RCC 7860 (cell line): ENCODE measurements at regions not wholly inside any gene's neighbourhood (a gene's known extent, or its start where the extent isn't known, plus 50 kb on each side); places are given as distances from the start of the nearest gene placed in this dataset.

Experiments used
- DNase-seq: peaks from one replicate; pipeline ENCODE4 v3.0.0-alpha.2; 2015; ENCODE audit warnings: low spot score
- FAIRE-seq: peaks from 2 replicates; lab custom pipeline; 2012; peaks lifted over from hg19 to GRCh38; lab: Jason Lieb, UNC

DNA sequence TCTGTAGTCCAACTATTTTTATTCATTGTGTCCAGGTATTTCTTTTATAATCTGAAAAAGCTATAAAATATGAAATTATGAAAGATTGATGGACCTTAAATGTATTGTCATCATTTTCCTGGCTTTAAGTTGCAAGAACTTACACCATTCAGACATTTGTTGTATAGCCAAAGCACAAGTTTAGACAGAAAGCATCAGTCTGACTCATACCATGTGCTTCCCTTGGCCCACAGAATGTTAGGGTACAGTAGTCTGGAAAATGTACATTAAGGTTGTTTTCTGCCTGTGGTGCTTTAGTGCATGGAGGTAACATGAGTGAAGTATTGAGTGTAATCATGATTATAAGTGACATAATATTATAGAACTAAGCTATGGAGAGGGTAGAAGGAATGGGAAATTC lies 1002.5 kb downstream of the BCL11B start:
- FAIRE-seq = no peak
- no peak for DNase-seq

GRCh38 chr14:98270201-98270600 lies 1001.8 kb downstream of the BCL11B start:
- no peak for FAIRE-seq
- no peak for DNase-seq

DNA sequence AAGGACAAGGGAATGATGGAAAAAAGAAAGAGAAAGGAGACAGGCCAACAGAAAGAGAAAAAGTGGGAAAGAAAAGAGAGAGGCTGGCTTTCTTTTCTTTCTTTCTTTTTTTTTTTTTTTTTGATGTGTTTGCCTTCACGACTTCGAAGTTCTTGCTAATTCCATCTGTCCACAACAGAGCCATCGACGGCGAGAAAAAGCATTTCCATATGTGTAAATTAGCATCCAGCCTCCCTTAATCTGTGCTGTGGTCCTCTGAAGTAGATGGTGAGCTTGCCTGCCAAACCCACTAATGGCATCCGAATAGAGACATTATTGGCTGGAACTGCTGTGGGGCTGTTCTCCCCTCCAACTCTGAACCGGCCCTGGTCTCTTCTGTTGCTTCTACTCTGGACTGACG lies 997.4 kb downstream of the BCL11B start:
- DNase-seq = no peak
- FAIRE-seq = no peak

DNA sequence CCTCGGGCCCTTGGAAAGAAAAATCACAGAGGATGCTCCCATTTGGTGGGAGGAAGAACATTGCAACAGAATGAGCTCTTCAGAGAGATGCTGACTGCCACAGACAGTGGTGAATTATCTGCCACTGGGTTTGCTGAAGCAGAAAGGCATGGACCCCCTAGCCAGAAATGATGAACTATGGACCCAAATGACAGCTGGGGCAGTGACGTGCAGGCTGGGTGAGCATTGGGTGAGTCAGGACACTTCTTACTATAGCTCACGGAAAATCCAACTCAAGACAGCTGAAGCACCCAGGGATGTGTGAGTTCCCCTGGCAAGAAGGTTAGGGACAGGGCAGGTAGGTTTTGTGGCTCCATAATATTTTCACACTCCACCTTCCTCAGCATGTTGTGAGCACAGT lies 993.2 kb downstream of the BCL11B start:
- FAIRE-seq (no peak), DNase-seq (peak; percentile 33)

GRCh38 chr14:98280436-98280835 lies 991.6 kb downstream of the BCL11B start:
- no peak for DNase-seq
- FAIRE-seq = no peak

- DNase-seq (no peak), FAIRE-seq (no peak)
Measured at GRCh38 chr14:98288825-98289224, 983.2 kb downstream of the BCL11B start.

- DNase-seq (peak; percentile 46), FAIRE-seq (peak; percentile 84)
Measured at GRCh38 chr14:98290596-98290995, 981.4 kb downstream of the BCL11B start.

DNA sequence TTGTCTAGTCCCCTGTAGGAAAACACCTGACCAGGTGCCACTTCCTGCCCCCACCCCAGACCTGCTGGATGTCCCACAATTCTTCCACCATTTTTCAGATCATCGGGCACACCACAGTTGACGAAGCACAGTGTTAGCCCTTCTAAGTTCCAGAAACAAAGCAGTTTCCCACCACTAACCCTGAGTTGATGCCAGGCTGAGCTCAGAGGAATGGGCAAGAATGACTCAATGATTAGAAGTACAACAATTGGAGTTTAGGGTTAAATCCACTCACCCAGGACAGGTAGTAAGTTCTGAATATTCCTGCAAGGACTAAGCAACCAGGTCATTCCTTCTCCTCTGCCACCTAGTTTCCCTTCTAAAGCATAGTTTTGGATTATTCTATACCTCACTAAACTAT lies 979.8 kb downstream of the BCL11B start:
- FAIRE-seq (no peak), DNase-seq (no peak)

DNA sequence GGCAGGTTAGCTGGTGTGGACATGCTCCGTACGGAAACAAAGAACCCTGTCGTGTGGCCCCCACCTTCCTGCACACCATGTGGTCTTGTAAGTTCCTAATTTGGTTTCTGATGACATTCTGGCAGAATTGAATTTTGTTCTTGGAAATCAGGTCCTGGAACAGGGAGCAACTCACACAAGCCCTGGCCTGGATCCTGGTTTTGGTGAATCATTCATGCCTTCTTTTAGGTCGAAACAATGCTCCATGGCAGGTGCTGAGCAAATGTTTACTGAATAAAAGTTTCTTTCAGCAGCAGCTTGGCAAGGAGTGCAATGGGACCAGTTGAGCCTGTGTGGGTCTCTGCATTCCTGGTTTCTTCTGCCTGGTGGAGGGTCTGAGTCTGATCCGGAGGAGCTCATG lies 978.4 kb downstream of the BCL11B start:
- no peak for DNase-seq
- no peak for FAIRE-seq

- DNase-seq (no peak), FAIRE-seq (no peak)
Measured at GRCh38 chr14:98296895-98297294, 975.1 kb downstream of the BCL11B start.

DNA sequence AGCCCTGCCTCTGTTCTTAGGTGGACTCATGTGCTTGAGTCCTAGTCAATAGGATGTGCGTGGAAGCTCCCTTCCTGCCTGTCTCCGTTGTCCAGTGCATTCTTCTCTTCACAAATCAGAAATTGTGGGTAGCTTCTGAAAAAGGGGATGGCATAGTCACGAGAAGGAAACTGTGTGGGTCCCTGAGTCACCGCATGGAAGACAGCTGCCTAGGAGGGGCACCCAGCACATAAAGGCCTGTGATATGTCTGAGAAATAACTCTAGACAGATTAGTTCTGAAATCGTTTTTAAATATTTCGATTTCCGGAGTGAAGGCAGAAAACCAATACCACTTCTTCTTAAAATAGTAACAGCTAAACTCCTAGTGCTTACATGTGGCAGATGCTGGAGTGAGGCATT lies 974.4 kb downstream of the BCL11B start:
- DNase-seq = no peak
- FAIRE-seq = no peak

GRCh38 chr14:98298481-98299244 lies 973.3 kb downstream of the BCL11B start:
- FAIRE-seq (no peak), DNase-seq (no peak)

DNA sequence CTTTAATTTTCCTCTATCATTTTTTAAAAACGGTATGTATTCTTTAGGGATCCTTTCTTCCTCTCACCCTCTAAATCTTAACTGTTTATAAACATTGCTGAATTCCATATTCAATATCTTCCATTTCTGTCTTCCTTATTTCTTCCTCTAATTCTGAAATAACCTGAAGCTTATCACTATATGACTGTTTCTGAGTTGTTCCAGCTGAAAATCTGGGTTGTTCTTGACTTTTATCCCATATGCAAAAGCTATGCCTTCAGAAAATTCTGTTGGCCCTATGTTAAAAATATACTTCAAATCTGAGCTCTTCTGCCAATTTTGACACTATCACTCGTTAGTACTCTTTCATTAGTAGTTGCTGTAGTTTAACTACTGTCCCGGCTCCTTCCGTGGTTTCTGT lies 970.3 kb downstream of the BCL11B start:
- DNase-seq (no peak), FAIRE-seq (no peak)

DNA sequence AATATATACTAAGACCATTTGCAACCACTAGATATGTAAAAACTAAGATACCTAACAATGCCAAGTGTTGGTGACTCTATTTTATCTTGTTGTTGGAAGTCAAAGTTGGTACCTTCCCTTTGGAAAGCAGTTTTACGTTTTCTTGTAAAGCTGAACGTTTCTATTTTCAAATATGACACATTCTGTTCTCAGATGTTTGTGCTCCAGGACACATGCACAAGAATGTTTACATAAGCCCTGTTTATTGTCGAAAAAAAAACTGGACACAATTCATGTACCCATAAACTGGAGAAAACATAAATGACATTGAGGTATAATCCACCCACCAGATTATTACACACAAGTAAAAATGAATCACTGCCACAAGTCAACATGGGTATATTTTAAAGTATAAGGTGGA lies 967.4 kb downstream of the BCL11B start:
- DNase-seq (no peak), FAIRE-seq (no peak)

- FAIRE-seq (no peak), DNase-seq (no peak)
Measured at GRCh38 chr14:98309591-98309990, 962.4 kb downstream of the BCL11B start.

DNA sequence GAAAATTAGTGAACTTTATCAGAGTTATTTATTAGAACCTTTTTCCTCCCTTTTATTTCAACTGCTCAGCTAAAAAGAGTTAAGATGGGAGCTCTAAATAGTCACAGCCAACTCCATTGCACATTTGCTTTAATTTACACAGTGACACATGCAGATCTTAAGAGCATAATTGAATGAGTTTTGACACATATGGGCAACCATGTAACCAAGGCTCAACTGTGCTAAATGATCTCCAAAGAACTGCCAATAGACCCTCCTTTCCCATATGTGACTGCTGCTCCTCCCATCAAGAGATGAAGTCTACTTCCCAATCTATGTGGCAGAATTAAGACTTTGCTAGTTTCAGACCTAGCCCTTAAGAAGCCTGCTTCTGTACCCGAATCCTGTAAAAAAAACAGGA lies 960.0 kb downstream of the BCL11B start:
- FAIRE-seq = no peak
- no peak for DNase-seq

DNA sequence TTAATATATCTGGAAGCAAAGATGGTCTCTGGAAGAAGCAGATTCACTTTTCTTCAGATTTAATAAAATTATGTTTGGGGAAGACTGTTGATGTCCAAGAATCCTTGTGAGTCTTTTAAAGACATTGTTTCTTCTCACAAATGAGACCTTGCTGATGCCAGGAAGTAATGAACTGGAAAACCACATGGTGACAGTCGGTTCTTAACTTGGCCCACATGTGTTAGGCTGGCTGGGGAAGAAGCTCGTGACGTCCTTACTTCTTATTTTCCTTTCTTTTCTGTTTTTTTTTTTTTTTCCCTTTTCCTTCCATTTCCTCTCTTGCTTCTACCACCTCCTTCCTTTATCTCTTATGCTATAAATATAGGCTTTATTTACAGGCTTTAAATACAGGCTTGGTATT lies 950.2 kb downstream of the BCL11B start:
- DNase-seq (peak; percentile 26), FAIRE-seq (peak; percentile 86)

- peak; percentile 71 for DNase-seq
- peak; percentile 92 for FAIRE-seq
Measured at GRCh38 chr14:98323836-98324235, 948.2 kb downstream of the BCL11B start.

- peak; percentile 91 for FAIRE-seq
- DNase-seq = peak; percentile 70
Measured at GRCh38 chr14:98325761-98326160, 946.2 kb downstream of the BCL11B start.

- DNase-seq = no peak
- FAIRE-seq = no peak
Measured at GRCh38 chr14:98328496-98328895, 943.5 kb downstream of the BCL11B start.

DNA sequence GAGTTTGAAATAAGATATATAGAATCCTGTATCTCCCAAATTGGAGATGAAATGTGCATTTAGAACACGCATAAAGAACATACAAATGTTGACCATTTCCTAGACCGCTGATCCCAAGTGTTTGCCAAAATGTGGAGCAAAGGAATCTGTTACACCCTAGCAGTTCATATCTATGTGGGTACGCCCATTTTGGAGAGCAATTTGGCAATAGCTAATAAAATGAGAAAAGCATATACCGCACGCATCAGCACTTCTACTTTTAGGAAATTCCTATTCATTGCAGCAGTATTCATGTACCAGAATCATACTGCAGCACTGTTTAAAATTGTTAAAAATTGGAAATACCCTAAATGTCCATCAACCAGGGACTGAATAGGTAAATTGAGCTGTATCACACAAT lies 937.8 kb downstream of the BCL11B start:
- FAIRE-seq = no peak

GRCh38 chr14:98341211-98341610 lies 930.8 kb downstream of the BCL11B start:
- DNase-seq = no peak
- FAIRE-seq = no peak

More for the DNA sequence above, 937.8 kb downstream of the BCL11B start:
- DNase-seq = no peak

- DNase-seq (peak; percentile 81), FAIRE-seq (peak; percentile 94)
Measured at GRCh38 chr14:98345161-98345560, 926.8 kb downstream of the BCL11B start.
